ENCODE measurements at regions not wholly inside any gene's neighbourhood (a gene's known extent, or its start where the extent isn't known, plus 50 kb on each side); places are given as distances from the start of the nearest gene placed in this dataset.
"Not testable (repeated sequence)": the region's sequence is repeated elsewhere in the genome, so short reads cannot be mapped to it uniquely, and the experiment has no call there.

DNA sequence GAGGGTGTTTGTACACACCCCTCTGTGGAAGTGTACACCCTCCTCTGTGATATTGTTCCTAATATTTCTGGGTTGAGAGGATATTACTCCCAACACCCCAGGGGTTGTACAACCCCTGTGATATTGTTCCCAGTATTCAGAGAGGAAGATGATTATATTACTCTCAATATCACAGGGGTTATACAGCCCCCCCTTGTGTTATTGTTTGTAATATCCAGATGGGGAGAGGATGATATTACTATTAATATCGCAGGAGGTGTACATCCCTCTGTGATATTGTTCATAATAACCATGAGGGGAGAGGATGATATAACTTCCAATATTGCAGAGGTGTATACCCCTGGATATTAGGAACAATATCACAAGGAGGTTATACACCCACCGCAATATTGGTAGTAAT lies 566.1 kb upstream of the MIS18BP1 start:
- DNase-seq: no peak

DNA sequence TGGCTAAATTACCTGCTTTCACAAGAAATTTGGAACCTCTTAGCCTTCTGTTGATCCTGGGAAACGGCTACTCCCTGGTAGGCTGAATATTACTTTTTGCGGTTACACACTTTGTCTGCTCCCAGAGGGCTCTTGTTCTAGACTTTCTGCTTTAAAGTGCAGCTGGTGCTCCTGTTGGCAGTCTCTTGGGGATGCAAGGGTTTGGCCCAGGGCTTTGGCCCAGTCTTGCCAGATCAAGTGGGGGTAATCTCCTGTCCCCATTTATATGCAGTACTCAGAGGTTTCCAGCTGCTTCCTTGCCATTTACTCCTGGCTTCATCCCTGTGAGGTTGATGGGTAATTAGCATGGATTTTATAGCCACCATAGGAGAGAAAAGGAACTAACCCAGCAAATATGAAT lies 558.2 kb upstream of the MIS18BP1 start:
- DNase-seq: no peak

DNA sequence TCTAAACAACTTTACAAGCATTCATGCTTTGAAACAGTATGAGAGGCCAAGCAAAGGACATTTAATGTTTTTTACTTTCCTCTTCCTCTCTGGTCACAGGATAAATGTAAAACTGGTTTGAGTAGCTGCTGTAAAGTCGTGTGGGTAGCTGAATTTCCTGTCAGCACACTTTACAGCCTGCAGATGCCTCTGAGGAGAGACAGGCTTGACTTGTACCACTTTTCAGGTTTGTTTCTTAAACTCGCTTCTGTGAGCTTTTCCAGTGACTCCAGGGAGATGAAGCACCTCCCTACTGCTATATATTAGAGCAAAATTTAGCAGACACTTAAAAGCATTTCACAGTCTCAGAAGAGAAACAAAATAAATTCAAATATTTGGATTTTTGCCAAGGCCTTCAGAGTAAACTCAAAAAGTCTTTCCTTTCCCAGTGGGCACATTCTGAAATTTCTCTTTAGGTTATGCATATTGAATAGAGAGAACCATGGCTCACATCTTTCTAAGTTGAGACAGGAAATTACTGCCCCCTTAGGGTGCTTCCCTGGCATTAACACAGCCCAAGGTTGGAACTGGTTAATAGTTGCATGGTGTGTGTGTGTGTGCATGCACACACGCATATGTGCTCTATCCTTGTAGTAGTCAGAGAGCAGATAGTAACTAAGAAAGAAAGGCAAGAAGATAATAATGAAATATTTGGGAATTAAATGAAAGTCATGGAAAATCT lies 557.3 kb upstream of the MIS18BP1 start:
- DNase-seq: no peak

DNA sequence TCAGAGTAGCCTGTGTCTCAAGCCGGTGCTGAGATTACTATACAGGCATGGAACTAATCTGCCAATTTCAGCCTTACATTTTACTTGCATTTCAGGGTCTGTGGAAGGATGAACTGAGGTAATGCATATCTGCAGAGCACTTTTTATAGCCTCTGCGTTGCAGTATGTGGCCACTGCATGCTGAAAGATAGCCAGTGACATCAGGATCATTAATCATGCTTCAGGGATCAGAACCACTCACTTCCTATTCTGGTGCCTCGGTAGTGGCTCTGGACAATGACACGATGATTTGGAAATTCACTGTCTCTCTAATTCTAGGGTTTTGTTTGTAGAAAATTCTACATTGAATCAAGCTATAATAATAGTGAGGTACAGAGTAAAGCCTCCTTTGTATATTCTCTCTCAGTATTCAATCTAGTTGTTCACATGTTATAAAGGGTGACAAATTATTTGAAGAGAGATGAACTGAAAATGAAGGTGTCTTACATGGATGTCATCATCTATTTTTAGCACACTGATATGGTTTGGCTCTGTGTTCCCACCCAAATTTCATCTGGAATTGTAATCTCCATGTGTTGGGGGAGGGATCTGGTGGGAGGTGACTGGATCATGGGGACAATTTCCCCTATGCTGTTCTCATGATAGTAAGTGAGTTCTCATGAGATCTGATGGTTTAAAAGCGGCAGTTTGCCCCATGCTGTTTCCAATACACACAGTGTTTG lies 554.3 kb upstream of the MIS18BP1 start:
- DNase-seq: no peak

DNA sequence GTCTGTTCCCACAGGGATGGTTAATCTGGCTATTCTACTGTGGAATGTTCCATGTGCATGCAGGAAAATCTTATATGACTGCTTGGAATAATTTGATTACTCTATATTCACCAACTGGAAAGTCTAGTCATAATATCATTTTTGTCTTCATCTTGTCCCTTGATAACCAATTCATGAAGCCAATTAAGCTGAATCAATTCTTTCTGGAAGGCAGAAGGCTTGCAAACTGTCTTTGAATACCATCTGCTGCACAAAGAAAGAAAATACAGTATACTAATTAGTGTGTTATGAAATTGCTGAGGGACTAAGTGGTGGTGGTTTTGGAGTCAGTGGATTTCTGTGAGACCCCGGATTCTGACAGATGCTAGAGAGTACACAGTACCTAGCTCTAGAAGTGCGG lies 546.5 kb upstream of the MIS18BP1 start:
- no peak for DNase-seq

DNA sequence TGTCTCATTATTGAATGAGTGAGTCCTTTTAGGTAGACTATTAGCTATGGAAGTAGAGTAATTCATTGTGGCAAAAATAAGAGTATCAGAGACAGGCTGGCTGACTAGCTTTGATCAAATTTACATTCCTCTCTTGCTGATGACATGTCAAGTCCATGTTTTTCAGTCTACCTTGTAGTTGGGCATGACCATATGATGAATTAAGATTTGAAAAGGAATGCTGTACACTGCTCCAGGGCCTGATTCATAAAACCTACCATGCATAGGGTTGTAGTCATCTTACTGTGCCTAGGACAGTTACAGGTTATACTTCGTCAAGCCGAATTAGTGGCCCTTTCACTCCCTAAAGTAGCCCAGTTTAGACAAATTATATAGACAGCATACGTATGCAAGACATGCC lies 545.7 kb upstream of the MIS18BP1 start:
- no peak for DNase-seq

DNA sequence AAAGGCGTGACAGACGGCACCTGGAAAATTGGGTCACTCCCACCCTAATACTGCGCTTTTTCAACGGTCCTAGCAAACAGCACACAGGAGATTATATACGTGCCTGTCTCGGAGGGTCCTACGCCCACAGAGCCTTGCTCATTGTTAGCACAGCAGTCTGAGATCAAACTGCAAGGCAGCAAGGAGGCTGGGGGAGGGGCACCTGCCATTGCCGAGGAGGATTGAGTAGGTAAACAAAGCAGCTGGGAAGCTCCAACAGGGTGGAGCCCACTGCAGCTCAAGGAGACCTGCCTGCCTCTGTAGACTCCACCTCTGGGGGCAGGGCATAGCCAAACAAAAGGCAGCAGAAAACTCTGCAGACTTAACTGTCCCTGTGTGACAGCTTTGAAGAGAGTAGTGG lies 543.0 kb upstream of the MIS18BP1 start:
- DNase-seq: not testable (repeated sequence)

DNA sequence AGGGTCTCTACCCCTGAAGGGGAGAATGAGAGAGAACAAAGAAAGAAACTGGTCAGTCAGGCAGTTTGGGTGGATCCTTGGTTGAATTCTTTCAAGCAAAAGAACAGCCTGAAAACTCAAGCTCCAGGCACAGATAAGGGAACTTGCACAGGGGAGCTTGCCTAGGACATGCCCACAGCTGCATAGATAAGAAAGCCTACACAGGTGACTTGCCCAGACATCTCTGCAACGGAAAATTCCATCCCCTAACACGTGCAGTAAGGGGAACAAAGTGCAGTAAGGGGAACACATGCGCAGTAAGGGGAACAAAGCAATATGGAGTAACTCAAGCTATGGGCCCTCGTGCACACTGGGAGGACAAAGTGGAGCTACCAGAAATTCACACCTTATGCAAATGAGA lies 540.1 kb upstream of the MIS18BP1 start:
- no peak for DNase-seq

DNA sequence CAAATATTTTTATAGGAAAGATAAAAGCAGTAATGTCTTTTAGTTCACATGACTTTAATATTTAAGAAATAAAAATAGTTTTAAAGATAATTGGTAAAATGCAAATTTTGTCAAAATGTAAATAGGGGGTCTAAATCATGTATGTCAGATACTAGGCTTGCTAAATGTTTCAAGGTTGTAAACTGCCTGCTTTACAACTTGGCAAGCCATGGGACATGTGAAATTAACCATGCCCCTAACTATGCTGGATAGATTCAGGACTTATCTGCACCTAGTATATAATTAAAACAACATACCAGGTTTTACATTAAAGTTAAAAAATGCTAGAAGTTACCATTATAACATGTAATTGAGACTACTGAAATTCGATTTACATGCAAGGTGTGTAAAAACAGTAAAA lies 537.3 kb upstream of the MIS18BP1 start:
- no peak for DNase-seq

DNA sequence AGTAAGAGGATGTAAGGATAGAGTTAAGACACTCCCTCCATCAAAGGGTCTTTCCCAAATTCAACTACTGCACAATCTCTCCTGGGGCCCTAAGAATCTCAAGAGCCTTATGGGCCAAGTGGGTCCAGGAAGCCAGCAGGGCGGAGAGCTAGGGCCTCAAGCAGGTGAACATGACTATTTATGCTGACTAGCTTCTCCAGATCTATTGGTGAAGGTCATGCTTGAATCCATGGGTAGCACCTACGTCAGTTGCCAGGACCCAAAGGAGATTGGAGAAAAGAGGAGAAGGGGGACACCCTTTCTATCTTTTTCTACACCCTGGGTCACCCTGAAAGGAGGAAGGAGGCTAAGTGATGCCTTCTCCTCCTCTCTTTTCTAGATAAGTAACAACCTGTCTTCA lies 534.2 kb upstream of the MIS18BP1 start:
- DNase-seq: no peak

DNA sequence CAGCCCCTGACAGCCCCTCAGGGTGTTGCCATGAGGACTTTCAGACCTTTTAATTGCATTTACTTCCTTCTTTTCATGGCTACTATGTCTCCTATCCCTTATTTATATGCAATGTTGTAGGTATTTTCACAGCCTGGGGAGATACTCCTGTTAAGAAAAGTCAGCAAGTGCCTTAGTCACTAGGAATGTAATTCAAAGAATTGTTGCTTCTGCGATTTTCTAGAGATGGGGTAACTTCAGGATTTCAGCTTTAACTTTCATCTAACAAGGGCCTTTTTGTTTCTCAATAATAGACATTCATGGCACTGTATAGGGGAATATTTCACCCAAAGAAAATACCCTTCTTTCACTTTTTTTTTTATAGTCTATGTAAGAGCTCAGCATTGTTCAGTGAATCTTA lies 533.3 kb upstream of the MIS18BP1 start:
- no peak for DNase-seq

DNA sequence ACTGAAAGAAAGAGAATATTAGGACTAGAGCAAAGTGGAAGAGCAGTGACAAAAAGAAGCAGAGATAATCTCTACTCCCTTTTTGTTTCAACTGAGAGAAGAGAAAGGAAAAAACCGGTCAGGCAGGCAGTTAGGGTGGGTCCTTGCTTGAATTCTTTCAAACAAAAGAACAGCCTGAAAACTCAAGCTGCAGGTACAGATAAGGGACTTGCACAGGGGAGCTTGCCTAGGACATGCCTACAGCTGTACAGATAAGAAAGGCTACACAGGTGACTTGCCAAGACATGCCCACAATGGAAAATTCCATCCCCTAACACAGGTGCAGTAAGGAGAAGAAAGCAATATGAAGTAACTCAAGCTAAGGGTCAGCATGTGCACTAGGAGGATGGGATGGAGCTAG lies 532.2 kb upstream of the MIS18BP1 start:
- no peak for DNase-seq

DNA sequence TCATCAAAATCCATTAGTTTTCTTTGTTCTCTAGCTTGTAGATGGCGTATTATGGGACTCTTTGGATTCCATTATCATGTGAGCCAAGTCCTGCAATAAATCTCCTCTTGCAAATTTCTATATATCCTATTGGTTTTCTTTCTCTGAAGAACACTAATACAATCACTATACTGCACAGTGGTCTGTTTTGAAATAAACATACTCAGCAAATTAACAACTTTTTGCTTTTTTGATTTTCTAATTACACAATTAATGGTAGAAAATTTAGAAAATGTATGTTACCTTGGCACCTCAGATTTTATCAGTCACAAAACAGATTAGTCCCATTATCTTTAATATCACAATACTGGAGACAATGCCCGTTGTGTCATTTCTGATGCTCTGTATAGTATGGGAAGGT lies 513.2 kb upstream of the MIS18BP1 start:
- DNase-seq: no peak

DNA sequence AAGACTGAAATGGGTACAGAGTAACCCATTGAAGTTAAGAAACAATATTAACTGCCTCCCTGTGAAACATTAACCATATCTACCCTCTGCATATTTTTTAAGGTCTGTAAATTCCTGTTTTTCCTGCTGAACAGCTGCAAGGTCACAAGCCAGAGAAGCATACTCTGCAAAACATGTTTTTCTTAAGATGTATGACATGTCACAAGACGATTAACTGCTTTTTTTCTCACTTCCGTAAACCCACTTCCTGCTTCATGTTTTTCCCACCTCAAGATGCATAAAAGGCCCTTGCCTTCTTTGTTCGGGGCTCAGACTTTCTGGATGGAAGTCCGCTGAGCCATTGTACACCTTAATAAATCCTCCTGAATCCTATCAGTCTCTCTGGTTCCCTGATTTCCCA lies 504.7 kb upstream of the MIS18BP1 start:
- no peak for DNase-seq

DNA sequence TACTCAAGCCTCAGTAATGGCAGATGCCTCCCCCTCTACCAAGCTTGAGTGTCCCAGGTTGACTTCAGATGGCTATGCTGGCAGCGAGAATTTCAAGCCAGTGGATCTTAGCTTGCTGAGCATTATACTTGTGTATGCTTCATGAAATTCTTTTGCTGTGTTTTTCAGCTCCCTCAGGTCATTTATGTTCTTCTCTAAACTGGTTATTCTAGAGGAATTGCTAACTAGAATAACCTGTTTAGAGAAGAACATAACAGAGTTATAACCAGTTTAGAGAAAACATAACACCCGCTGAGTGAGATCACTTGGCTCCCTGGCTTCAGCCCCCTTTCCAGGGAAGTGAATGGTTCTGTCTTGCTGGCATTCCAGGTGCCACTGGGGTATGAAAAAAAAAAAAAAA lies 503.4 kb upstream of the MIS18BP1 start:
- not testable (repeated sequence) for DNase-seq

DNA sequence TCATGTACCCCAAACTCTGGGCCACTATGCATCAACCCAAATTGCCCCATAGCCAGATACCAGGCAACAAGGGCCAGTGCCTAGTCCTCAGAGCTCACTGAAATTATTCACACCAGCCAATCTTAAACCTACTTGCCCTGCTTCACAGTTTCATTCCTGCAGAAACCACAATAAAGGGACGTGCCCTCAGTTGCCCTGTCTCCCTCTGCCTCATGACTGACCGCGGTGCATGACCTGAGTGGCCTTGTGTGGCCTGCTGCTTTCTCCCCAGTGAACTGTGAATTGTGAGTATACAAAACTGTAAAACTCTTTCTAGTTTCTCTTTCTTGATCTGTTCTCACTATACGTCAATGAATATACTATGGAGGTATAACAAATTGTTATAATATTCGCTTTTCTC lies 490.9 kb upstream of the MIS18BP1 start:
- no peak for DNase-seq

DNA sequence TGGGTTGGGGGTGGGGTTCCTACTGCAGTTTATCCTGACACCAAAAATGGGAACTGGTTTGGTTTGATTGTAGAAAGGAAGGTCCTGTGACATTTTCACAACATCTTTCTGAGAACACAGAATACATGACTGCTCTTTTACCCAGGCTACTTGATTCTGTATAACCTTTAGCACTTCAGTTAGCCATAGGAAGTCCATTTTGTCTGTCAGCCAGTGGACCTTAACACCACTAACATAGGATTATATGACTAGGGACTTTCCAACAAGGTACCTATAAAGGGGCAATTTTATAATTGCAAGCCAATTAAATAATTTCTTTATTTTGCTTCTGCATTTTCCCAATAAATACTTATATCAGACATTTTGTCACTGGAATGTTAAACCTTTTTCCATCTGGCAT lies 489.2 kb upstream of the MIS18BP1 start:
- DNase-seq: no peak

DNA sequence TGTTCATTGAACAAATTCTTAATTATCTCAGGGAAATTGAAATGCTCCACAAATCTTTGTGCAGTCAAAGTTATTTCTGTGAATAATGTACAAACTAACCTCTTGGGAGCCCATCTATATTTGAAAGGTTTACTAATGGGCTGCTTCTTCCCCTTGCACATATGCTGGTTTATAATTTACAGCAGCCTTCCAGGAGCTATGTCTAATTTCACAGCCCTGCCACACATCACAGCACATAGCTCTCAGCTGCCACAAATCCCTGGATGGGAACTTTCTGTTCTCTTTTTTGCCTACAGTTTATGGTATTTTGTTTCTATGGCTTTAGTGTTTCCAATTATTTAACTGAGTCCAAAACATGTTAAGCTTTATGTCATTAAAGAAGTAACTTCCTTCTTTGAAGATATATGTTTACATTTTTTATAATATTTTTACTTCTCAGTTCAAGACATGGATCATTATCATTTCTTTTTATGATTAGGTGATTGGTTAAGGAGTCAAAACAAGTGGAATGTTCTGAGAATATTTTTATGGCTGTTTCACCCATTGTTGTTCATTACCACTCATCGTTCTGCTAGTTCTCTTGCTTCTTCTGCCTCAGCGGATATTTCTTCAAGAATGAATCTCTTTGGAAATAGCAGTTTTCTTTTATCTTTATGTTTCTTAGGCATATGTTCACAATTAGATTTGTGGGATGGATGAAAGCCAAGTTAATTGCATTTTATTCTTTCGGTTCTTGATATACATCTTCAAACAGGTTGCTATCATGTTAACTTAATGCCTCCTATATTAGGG lies 475.6 kb upstream of the MIS18BP1 start:
- no peak for DNase-seq

DNA sequence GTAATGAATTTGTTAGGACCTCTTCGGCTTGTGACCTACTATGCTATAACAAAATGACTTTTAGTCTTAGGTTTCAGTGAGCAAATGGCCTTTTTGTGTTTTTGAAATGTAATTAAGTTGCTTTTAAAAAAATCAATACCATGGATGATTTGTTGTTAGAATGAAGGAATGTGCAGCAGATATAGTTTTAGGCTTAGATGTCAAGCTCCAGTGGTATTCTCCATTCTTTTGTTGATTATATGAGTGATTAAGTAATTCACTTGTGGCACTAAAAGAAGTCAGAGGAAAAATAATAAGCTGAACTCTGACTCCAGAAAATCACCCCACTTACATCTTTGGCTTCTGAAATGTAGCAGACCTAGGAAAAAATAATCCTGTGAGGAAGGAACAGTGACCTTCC lies 474.1 kb upstream of the MIS18BP1 start:
- DNase-seq: no peak

DNA sequence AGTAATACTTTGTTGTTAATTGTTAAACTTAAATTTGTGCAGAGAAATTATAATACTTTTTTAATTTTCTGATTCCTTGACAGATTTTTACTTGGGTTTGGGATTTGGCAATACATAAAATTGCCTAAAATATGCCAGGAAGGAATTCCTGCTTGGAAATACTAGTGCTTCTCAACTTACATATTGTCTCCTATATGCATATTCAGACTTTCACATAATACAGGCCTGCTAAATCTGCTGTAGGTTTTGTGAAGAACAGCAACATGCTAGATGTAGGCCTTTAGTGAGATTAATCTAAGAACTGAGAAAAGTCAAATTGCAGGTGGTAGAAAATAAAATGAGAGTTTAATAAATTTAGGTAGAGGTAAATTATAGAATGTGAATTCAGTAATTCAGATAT lies 468.5 kb upstream of the MIS18BP1 start:
- DNase-seq: no peak

DNA sequence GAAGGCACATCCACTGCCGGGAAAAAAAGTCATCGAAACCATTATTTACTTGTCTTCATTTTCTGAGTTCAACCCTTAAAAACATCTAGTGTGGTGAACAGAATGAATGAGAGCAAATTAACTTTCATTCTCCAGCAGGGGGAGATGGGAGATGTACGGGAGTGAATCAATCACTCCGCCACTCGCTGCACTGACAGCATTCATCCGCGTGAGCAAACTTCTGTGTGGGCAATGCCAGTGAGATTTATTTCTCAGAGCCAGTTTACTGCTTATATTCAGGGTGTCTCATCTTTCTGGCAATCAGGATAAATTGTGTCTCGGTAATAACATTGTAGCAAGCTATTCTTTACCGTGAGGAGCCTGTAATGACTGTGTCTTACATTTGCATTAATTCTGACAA lies 463.6 kb upstream of the MIS18BP1 start:
- no peak for DNase-seq

DNA sequence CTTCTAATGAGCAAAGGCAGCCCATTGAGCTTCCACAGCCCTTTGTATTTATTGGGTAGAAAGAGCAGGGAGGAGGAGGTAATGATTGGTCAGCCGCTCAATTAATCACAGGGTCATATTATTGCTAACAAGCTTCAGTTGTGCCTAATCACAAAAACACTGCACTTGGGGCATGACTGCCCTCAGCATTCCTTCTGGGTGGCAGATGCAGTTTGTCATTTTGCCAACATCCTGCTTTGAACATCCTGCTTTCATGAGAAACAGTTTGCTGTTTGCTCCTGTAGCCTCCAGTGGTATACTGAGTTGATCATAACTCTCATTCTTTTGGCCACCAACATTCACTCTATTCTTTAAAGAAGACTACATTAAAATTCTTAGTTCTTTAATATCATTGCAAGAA lies 462.9 kb upstream of the MIS18BP1 start:
- DNase-seq: no peak

DNA sequence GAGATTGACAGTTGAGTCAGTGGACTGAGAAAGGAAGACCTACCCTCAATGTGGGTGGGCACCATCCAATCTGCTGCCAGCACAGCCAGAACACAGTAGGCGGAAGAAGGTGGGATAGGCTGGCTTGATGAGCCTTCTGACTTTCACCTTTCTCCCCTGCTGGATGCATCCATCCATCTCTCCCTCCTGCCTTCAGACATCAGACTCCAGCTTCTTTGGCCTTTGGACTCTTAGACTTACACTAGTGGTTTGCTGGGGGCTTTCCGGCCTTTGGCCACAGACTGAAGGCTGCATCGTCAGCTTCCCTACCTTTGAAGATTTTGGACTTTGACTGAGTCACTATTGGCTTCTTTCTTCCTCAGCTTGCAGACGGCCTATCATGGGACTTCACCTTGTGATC lies 456.5 kb upstream of the MIS18BP1 start:
- DNase-seq: no peak

DNA sequence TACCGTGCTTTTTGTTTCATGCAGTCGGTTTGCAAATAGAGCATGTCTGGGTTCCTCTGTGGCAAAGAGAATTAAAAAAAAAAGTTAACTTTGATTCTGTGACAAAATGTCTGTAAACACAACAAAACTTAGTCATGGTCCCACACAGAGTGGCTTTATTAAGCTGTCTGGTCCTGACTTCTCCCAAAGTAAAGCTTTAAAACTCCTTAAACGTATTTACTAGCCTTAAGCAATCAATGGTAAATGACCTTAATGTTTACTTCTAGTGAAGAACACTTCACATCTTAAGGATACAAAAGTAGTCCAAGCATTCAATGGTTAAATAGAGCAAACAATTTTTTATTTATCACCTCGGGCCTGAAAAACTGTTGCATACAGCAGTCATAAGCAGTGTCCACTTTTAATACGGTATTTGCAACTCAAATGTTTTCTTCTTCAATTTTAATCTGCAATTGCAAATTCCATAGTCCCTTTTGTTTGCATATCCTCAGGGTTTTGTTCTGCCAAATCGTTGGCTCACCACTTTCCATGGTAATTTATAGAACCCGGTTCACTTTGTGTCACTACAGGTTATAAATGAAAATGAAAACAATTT lies 453.0 kb upstream of the MIS18BP1 start:
- no peak for DNase-seq

Data from CD4-positive, alpha-beta T cell treated with Interleukin-10 for 1 hour (primary cell).